Medulla oblongata (tissue), 1 donor: ENCODE measurements at regions not wholly inside any gene's neighbourhood (a gene's known extent, or its start where the extent isn't known, plus 50 kb on each side); places are given as distances from the start of the nearest gene placed in this dataset.
"Not testable (repeated sequence)": the region's sequence is repeated elsewhere in the genome, so short reads cannot be mapped to it uniquely, and the experiment has no call there.

Experiments
- DNase-seq: peaks from one replicate; pipeline ENCODE4 v3.0.0-alpha.2; 2015; ENCODE audit errors: extremely low spot score

GRCh38 chr12:18849080-18849479, 111.2 kb downstream of the CAPZA3 start:
- DNase-seq = no peak

DNA sequence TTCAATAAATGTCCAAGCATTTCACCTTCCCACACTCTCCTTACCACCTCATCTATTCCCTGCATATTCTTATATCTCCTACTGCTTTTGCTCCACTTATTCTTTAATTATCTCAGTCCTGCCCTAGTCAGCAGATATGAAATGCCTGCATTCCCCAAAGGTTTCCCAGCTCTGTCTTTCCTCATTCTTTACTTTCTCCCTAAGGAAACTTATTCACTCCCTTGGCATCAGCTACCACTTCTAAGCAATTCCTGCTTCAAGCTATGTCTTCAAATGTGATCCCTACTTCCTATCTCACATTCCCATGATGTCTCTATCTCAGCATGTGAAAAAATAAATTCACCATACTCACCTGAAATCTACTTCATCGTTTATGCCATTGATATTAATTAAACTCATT, 111.8 kb downstream of the CAPZA3 start:
- DNase-seq = no peak

GRCh38 chr12:18850752-18851151, 112.8 kb downstream of the CAPZA3 start:
- no peak for DNase-seq

DNA sequence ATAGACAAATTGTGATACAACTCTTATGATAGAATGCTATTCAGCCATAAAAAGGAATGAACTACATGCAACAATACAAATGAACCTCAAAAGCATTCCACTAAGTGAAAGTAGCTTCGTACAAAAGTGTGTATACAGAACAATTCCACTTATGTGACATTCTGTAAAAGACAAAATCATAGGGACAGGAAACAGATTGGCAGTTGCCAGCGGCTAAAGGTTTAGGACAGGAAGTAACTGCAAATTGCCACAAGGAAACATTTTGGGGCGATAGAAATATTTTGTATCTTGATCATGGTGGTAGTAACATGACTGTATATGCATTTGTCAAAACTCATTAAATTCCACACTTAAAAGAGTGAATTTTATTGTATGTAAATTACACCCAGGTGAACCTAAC, 113.4 kb downstream of the CAPZA3 start:
- no peak for DNase-seq

GRCh38 chr12:18853570-18854366, 115.8 kb downstream of the CAPZA3 start:
- no peak for DNase-seq

DNA sequence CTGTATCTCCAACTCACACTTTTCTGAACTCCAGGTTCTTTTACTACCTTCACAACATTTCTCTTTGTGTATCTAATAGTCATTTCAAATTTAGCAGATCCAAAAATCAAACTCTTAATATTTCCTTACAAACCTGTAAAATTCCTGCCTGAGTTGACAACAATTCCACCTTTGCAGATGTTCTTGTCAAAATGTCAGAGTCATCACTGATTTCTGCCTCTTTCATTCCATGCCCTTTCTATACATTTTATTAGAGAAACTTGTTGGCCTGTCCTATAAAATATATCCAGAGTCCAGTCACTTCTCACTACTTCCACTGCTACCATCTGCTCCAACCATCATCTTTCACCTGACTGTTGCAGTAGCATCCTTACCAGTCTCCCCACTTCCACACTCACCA, 119.7 kb downstream of the CAPZA3 start:
- DNase-seq = no peak

DNA sequence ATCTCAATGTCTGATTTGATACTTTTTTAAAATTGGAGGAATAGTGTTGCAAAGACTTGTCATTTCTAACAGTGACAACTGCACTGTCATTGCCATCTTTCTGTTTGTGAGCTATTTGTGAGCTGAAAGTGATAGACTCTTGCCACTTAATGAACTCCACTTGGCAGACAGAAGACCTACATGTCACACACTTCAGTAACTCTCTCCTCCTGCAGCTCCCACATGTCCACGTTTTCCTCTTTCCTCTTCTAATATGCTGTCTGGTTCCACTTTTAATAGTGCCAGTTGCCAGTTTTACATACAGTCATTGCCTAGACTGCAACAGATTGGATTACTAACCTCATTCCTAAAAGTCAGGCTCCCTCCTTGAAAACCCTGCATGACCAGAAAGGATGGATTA, 121.5 kb downstream of the CAPZA3 start:
- DNase-seq = no peak

DNA sequence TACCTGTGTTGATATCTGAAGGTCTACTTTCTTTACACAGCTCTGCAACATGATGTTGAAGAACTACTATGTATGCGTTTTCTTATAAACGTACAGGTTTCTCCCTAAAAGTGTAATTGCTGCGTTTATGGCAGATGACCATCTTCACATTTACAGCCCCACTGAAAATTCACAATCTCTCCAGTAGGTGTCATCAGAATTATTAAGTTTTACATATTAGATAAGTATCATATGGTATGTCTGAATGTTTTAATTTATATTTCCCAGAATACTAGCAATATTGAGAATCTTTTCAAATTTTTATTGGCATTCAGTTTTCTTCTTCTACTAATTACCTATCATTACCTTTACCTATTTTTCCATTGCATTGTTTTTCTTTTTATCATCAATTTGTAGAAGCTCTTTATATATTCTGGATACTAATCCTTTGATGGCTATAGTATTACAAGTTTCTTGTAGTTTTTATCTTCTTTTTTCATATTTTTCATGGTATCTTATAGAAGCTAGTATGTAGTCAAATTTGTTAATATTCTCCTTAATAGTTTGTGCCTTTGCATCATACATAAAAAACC, 123.5 kb downstream of the CAPZA3 start:
- DNase-seq = no peak

DNA sequence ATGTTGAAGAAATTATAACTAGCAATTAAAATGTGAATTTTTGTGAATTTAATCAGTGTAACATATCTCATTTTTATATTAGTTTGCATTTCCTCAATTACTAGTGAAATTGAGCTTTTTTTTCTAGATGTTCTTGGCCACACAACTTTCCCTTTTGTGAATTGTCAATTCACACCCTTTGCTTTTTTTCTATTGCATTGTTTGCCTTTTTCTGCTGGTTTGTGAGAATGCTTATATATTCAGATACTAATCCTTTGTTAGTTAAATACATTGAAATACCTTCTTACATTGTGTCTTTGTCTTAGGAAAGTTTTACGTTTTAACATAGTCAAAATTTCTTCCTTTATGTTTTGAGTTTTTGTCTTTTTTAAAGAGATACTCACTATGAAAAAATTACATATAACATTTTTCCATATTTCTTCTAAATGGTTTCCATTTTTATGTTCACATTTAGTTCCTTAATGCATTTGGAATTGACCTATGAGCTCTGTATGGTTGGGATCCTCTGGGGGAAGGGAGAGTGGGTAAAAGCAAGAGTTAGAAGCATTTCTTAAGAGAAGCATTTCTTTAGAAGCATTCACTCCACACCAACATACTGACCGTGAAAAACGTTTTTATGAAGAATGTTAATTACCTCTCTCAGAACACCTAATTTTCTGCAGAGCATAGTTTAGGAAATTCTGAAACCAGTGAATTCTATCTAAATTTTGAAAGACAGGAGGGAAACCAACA, 126.0 kb downstream of the CAPZA3 start:
- no peak for DNase-seq

DNA sequence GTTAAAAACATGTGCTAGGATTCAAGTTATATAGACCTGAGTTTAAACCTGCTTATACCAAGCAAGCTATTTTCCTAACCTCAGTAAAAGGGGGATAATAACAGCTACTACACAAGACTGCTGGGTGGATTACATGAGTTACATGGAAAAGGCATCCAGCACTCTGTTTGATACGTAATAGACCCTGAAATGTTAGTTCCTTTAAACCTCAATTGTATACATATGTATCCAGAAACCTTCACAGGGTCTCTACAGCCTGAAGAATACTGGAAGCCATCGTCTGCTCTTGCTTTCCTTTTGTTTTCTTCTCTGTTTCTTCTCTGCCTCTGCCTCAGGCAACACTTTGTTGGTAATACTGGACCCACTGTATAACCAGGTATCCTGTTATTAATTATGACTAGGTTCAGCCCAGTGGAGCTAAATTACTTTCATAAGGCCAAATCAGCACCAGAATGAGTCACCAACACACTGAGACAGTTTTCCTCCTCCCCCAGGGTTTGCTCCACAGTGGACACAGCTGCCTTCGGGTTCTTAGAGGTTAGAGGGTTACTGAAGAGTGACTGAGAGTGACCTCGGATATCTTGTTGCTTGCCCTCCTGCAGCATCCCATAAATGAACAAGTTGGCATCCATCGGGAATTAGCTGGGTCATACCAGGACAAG, 127.1 kb downstream of the CAPZA3 start:
- no peak for DNase-seq

DNA sequence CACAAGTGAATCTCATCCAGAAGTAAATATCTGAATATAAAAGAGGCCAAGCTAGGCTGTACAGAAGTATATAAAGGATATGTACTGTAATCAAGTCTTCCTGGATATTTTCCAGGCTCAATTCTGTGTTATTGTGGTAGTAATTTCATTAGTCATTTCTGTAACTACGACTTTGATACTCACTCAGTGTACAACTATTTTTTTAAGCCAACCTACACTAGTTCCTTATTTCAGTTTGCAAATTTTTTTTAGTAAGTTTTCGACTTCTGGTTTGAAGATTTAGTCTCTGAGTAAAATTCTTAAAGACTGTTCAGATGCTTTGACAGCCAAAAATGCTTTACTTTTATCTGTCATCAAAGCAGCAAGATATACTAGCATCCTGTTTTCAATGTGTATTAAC, 130.8 kb downstream of the CAPZA3 start:
- no peak for DNase-seq

DNA sequence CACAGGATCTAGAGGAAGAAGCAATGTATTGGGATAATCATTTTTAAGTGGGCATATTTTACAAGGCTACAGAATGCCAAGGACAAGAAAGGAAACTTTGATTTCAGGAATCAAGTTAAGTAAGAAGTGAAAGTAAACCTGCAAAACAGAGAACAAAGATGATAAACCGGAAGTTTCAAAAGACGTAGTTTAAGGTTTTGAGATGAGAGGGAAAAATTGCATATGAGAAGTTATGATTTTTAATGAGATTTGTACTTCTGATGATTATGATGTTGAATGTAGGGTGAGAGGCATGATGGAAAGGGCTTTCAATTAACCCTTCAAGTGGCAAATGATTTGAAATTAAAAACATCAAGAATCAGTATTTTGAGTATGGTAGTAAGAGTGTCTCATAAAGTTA, 134.9 kb downstream of the CAPZA3 start:
- DNase-seq = no peak

DNA sequence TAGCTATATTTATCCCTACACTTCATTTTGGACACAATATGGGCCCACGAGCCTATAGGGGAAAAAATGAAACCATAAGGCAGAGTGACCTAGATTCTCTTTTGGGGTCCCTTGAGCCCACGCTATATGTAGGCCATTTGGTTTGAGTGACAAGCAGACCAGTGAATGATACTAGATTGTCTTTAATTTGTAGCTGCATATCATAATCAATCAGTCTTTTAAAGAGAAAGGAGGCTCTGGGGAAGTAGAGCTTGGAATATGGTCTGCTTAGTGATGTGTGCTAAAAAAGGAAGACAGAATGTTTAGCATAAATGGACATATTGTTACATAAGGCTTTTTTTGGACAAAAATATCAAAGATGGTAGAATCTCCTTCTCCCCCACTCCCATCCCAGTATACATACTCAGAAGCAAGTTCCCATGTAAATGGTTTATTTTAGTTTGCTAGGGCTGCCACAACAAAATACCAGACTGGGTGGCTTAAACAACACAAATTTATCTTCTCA, 140.8 kb downstream of the CAPZA3 start:
- no peak for DNase-seq

GRCh38 chr12:18882690-18883089, 144.8 kb downstream of the CAPZA3 start:
- DNase-seq = no peak

- DNase-seq = no peak
Measured at GRCh38 chr12:18886962-18887361, 149.0 kb downstream of the CAPZA3 start.

DNA sequence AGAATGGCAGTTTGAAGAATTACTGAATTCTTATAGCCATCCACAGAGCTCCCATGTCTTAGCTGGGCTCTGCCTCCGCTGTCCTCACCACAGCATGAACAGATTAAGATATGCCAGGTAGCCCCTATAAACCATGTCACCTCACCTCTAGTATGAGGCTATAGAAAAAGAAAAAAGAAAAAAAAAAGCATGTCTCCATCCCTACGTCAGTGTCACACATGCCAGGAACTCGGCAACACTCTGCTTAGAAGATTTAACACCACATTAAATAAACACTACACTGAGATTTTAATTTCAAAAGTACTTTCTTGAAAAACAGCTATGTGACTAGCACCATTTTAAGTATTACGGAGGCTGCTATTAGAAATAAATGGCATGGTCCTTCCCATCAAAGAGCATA, 149.4 kb downstream of the CAPZA3 start:
- no peak for DNase-seq

DNA sequence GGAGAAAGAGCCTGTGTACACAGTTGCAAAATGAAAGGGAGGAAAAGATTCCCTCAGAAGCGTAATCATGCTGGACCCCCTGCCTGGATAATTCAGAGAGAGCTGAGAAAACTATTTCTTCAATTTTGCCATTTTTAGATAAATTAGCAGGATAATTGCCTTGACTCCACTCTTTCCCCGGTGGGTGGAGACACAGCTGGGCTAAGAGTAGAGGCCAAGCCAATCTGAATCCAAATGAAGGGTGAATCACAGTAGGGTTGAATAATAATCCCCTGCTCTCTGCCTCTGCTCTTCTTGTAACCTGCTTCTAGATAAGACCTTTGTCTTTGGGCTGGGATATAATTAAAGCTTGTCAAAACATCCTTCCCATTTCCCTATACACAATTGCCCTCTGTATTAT, 150.1 kb downstream of the CAPZA3 start:
- DNase-seq = no peak

DNA sequence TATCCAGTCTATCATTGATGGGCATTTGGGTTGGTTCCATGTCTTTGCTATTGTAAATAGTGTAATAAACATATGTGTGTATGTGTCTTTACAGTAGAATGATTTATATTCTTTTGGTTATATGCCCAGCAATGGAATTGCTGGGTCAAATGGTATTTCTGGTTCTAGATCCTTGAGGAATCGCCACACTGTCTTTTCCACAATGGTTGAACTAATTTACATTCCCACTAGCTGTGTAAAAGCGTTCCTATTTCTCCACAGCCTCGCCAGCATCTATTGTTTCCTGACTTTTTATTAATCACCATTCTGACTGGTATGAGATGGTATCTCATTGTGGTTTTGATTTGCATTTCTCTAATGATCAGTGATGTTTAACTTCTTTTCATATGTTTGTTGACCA, 152.7 kb downstream of the CAPZA3 start:
- DNase-seq = not testable (repeated sequence)

GRCh38 chr12:18895540-18895939, 157.6 kb downstream of the CAPZA3 start:
- no peak for DNase-seq

GRCh38 chr12:18895946-18896345, 158.0 kb downstream of the CAPZA3 start:
- DNase-seq = no peak

GRCh38 chr12:18897823-18898222, 159.9 kb downstream of the CAPZA3 start:
- no peak for DNase-seq

DNA sequence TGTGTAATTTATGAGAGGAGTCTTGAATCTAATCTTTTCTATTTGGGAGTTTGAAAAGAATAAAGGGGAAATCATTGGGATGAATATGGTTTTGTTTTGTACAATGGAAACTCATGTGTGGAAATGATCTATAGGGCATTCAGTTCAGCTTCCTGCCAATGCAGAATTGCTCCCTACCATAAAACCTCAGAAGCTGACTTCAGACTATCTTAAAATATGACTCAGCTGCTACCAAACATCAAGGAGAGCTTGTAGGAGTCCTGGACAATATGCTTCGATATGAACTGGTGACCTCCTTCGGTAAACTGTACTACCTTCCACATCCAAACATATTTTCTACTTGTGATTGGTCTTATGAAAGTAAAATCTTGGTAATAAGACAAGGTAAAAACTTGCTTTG, 160.6 kb downstream of the CAPZA3 start:
- DNase-seq = no peak
